Ovary (tissue), 7 donors: ENCODE measurements at regions not wholly inside any gene's neighbourhood (a gene's known extent, or its start where the extent isn't known, plus 50 kb on each side); places are given as distances from the start of the nearest gene placed in this dataset.

Experiments used
- DNase-seq, 5 donors: peaks; one replicate each; pipeline ENCODE4 v3.0.0-alpha.2; 2019 to 2020
- H3K27ac ChIP-seq, 2 donors: fragments of 200-600 bp; one replicate each; pipeline versions ENCODE4 v1.5.1 to v1.8.0; 2019 to 2022
- H3K27me3 ChIP-seq: fragments of 200-600 bp; one replicate; pipeline ENCODE4 v1.8.0; 2022
- H3K36me3 ChIP-seq: fragments of 200-600 bp; sonication (generic); one replicate; pipeline ENCODE4 v1.5.1; 2019
- H3K4me1 ChIP-seq: one replicate; pipeline ENCODE4 v1.8.1; 2013; ENCODE audit warnings: mild to moderate bottlenecking, moderate library complexity; ENCODE audit not compliant: insufficient read depth
- H3K4me3 ChIP-seq: fragments of 200-600 bp; sonication (generic); one replicate; pipeline ENCODE4 v1.5.1; 2017
- H3K9me3 ChIP-seq, 2 donors: fragments of 200-600 bp in 1 of 2; sonication (generic) in 1 of 2; one replicate each; pipeline versions ENCODE4 v1.5.1 to v1.8.1; 2013 to 2019; ENCODE audit warnings: mild to moderate bottlenecking in 1 of 2, moderate library complexity in 1 of 2
- CTCF ChIP-seq, 3 donors: fragments of 450-650 bp in 2 of 3; fragments of 200-600 bp in 1 of 3; IDR thresholded peaks; one replicate each; pipeline versions ENCODE4 v1.5.1 to v1.8.0; 2016 to 2022; ENCODE audit warnings: antibody characterized with exemption in 3 of 3, mild to moderate bottlenecking in 1 of 3
- EP300 ChIP-seq: sonication (generic); formaldehyde crosslinking; IDR thresholded peaks from one replicate; pipeline ENCODE4 v1.6.1; 2017; ENCODE audit warnings: antibody characterized with exemption
- POLR2A ChIP-seq: fragments of 450-650 bp; IDR thresholded peaks from one replicate; pipeline ENCODE4 v1.6.1; 2017; ENCODE audit warnings: antibody characterized with exemption, mild to moderate bottlenecking, moderate library complexity
- WGBS, 3 donors: extraction: QIAGEN DNeasy Blood & Tissue Kit in 1 of 3; methylation state at CpG; one replicate each; pipeline versions ENCODE4 v1.1.5 to v1.1.7; 2013 to 2017; 5-methylcytosine and 5-hydroxymethylcytosine counted together
- intact Hi-C, 4 donors: fragments of 100-400 bp; cut with DNase I; formaldehyde crosslinking; loops; one replicate each; pipeline versions ENCODE4 v1.11.0 to v1.15.1; 2022 to 2023
- donor health status: DM: no; HTN: no; CAD: no; lungs with moderate emphysema.
- donor health status: DM: no; HTN: no; CAD: no.
- donor health status: Bipolar disorder and iron deficiency.
- donor health status: DM: no; HTN: no; CAD: no.
- donor health status: DM: yes; HTN: yes; CAD: no.

GRCh38 chr6:4496284-4496683, 279.9 kb upstream of the CDYL start:
- H3K27ac ChIP-seq, result no peak overlapping the region
- no peak for DNase-seq
- 87 to 98% (median 92%) methylated on average over 1 of the region's 1 CpG for WGBS, 3 donors
- TF ChIP-seq EP300 (no peak), POLR2A (no peak), CTCF (IDR thresholded peaks at IDR 0.05) (no peak)
- no peaks in the 10 kb centered on the region for H3K36me3 ChIP-seq
- H3K4me3 ChIP-seq, result no peak overlapping the region
- no peaks in the 10 kb centered on the region for H3K27me3 ChIP-seq
- no peaks in the 10 kb centered on the region for H3K4me1 ChIP-seq
- intact Hi-C loops, result no loop called here
- no peaks in the 10 kb centered on the region for H3K9me3 ChIP-seq

- WGBS, 3 donors, result 87 to 89% (median 88%) methylated on average over 7 of the region's 7 CpGs
- intact Hi-C loops, result no loop called here
- no peaks in the 10 kb centered on the region for H3K9me3 ChIP-seq
- H3K4me1 ChIP-seq, result no peaks in the 10 kb centered on the region
- no peak for DNase-seq
- H3K27ac ChIP-seq, result no peak overlapping the region
- TF ChIP-seq POLR2A (no peak), CTCF (IDR thresholded peaks at IDR 0.05) (no peak), EP300 (no peak)
- no peak overlapping the region for H3K4me3 ChIP-seq
- H3K27me3 ChIP-seq, result no peaks in the 10 kb centered on the region
- H3K36me3 ChIP-seq, result no peaks in the 10 kb centered on the region
Measured at GRCh38 chr6:4491501-4492260, 284.5 kb upstream of the CDYL start.

GRCh38 chr6:4489538-4489937, 286.7 kb upstream of the CDYL start:
- Histone ChIP-seq H3K9me3 (no peaks in the 10 kb centered on the region), H3K4me3 (no peak overlapping the region), H3K4me1 (no peaks in the 10 kb centered on the region), H3K27ac (no peak overlapping the region), H3K27me3 (no peaks in the 10 kb centered on the region), H3K36me3 (no peaks in the 10 kb centered on the region)
- WGBS, 3 donors, result 66 to 77% (median 73%) methylated on average over 4 of the region's 4 CpGs
- TF ChIP-seq POLR2A, result no peak
- TF ChIP-seq EP300, result no peak
- no peak for TF ChIP-seq CTCF (IDR thresholded peaks at IDR 0.05)
- intact Hi-C loops, result no loop called here
- no peak for DNase-seq

GRCh38 chr6:4488389-4488788, 287.8 kb upstream of the CDYL start:
- intact Hi-C loops, result no loop called here
- no peak for TF ChIP-seq POLR2A
- TF ChIP-seq EP300, result no peak
- no peak for TF ChIP-seq CTCF (IDR thresholded peaks at IDR 0.05)
- H3K4me1 ChIP-seq, result no peaks in the 10 kb centered on the region

More at GRCh38 chr6:4488389-4488788, 287.8 kb upstream of the CDYL start:
- Histone ChIP-seq H3K36me3 (no peaks in the 10 kb centered on the region), H3K27me3 (no peaks in the 10 kb centered on the region), H3K4me3 (no peak overlapping the region), H3K27ac (no peak overlapping the region), H3K9me3 (no peaks in the 10 kb centered on the region)
- no peak for DNase-seq
- 88 to 96% (median 91%) methylated on average over 3 of the region's 3 CpGs for WGBS, 3 donors
